ENCODE measurements at regions not wholly inside any gene's neighbourhood (a gene's known extent, or its start where the extent isn't known, plus 50 kb on each side); places are given as distances from the start of the nearest gene placed in this dataset.

- TF ChIP-seq PATZ1 (CRISPR knock-in tag; IDR thresholded peaks at IDR 0.05; ENCODE audit: borderline replicate concordance) = no peak
Observed at GRCh38 chr13:73943965-73944233, 190.3 kb downstream of the KLF12 start (continued).

- TF ChIP-seq TSHZ2 (CRISPR knock-in tag; IDR thresholded peaks at IDR 0.05) = 0 out of 2 replicates have a peak, but pooled peaks have one; percentile 74
- TF ChIP-seq ZNF70 (CRISPR knock-in tag; IDR thresholded peaks at IDR 0.05) = no peak
- TF ChIP-seq SNAI2 (CRISPR knock-in tag; IDR thresholded peaks at IDR 0.05) = 0 out of 2 replicates have a peak, but pooled peaks have one; percentile 32
- TF ChIP-seq ISL1 (CRISPR knock-in tag; IDR thresholded peaks at IDR 0.05) = peak; percentile 100
- TF ChIP-seq CREB5 (CRISPR knock-in tag; IDR thresholded peaks at IDR 0.05; ENCODE audit: low read depth) = peak; percentile 89
- TF ChIP-seq CSRNP3 (CRISPR knock-in tag; IDR thresholded peaks at IDR 0.05) = peak; percentile 74; the same call in 1 of the 2 replicates
- no peak for TF ChIP-seq OSR1 (CRISPR knock-in tag; IDR thresholded peaks at IDR 0.05)
- TF ChIP-seq PATZ1 (CRISPR knock-in tag; IDR thresholded peaks at IDR 0.05; ENCODE audit: borderline replicate concordance) = no peak; the same call in 1 of the 2 replicates
- TF ChIP-seq ESRRG (CRISPR knock-in tag; IDR thresholded peaks at IDR 0.05) = peak; percentile 89
- peak; percentile 68; the same call in 1 of the 2 replicates for TF ChIP-seq TCF4 (CRISPR knock-in tag; IDR thresholded peaks at IDR 0.05; ENCODE audit: borderline replicate concordance)
Observed at GRCh38 chr13:73943137-73943964, 190.9 kb downstream of the KLF12 start.

GRCh38 chr13:73941752-73942151, 192.5 kb downstream of the KLF12 start:
- TF ChIP-seq ZFP30 (CRISPR knock-in tag; IDR thresholded peaks at IDR 0.05) = no peak
- TF ChIP-seq BACH2 (CRISPR knock-in tag; IDR thresholded peaks at IDR 0.05; ENCODE audit: borderline replicate concordance) = no peak
- TF ChIP-seq ZNF8 (CRISPR knock-in tag; IDR thresholded peaks at IDR 0.05) = no peak
- TF ChIP-seq ZNF70 (CRISPR knock-in tag; IDR thresholded peaks at IDR 0.05) = no peak
- no peak for TF ChIP-seq ZFP3 (CRISPR knock-in tag; IDR thresholded peaks at IDR 0.05)
- TF ChIP-seq SNAI2 (CRISPR knock-in tag; IDR thresholded peaks at IDR 0.05) = no peak
- no peak for TF ChIP-seq ZC3H10 (CRISPR knock-in tag; IDR thresholded peaks at IDR 0.05)
- TF ChIP-seq GLIS3 (CRISPR knock-in tag; IDR thresholded peaks at IDR 0.05) = no peak
- TF ChIP-seq ZNF565 (CRISPR knock-in tag; conservative IDR thresholded peaks at IDR 0.05; ENCODE audit: low read depth) = no peak
- TF ChIP-seq PPARA (CRISPR knock-in tag; IDR thresholded peaks at IDR 0.05; ENCODE audit: borderline replicate concordance) = no peak
- TF ChIP-seq CSDC2 (CRISPR knock-in tag; IDR thresholded peaks at IDR 0.05) = no peak
- no peak for TF ChIP-seq ESRRG (CRISPR knock-in tag; IDR thresholded peaks at IDR 0.05)
- no peak for TF ChIP-seq CREB5 (CRISPR knock-in tag; IDR thresholded peaks at IDR 0.05; ENCODE audit: low read depth)
- TF ChIP-seq PATZ1 (CRISPR knock-in tag; IDR thresholded peaks at IDR 0.05; ENCODE audit: borderline replicate concordance) = no peak
- TF ChIP-seq TSHZ2 (CRISPR knock-in tag; IDR thresholded peaks at IDR 0.05) = no peak
- TF ChIP-seq TCF4 (CRISPR knock-in tag; IDR thresholded peaks at IDR 0.05; ENCODE audit: borderline replicate concordance) = no peak
- TF ChIP-seq ARNTL (CRISPR knock-in tag; IDR thresholded peaks at IDR 0.05; ENCODE audit: borderline replicate concordance, low read depth) = no peak
- ATAC-seq = no peak

More at GRCh38 chr13:73943137-73943964, 190.9 kb downstream of the KLF12 start:
- no peak; the same call in 2 of the 3 replicates for ATAC-seq
